OCI-LY7 (cell line): ENCODE measurements at regions not wholly inside any gene's neighbourhood (a gene's known extent, or its start where the extent isn't known, plus 50 kb on each side); places are given as distances from the start of the nearest gene placed in this dataset.

ENCODE experiments used
- CTCF ChIP-seq: fragments of 200-600 bp; sonication (generic); conservative IDR thresholded peaks from 2 replicates; pipeline ENCODE4 v1.5.1; 2014; ENCODE audit warnings: mild to moderate bottlenecking, antibody characterized with exemption, low read length, moderate library complexity, mixed read lengths
- EZH2phosphoT487 ChIP-seq: fragments of 200-600 bp; sonication (generic); IDR thresholded peaks from 2 replicates; pipeline ENCODE4 v1.6.1; 2018; ENCODE audit warnings: low read depth, borderline replicate concordance, mild to moderate bottlenecking, mixed run types, antibody characterized with exemption, low read length, moderate library complexity, mixed read lengths

- TF ChIP-seq CTCF (no peak), EZH2phosphoT487 (no peak)
Measured at GRCh38 chr7:10723832-10724231, 249.8 kb upstream of the PHF14 start.
